Stomach smooth muscle (tissue), 2 donors: ENCODE measurements at regions not wholly inside any gene's neighbourhood (a gene's known extent, or its start where the extent isn't known, plus 50 kb on each side); places are given as distances from the start of the nearest gene placed in this dataset.

Experiments
- H3K27ac ChIP-seq: one replicate; pipeline ENCODE4 v1.7.0; 2013; ENCODE audit warnings: mild to moderate bottlenecking, low read length, inconsistent platforms
- H3K27me3 ChIP-seq, 2 donors: one replicate each; pipeline ENCODE4 v1.7.0; 2013; ENCODE audit warnings: low read length in 2 of 2; ENCODE audit not compliant: insufficient read depth in 2 of 2, control insufficient read depth in 1 of 2
- H3K36me3 ChIP-seq, 2 donors: one replicate each; pipeline ENCODE4 v1.7.0; 2013; ENCODE audit warnings: low read length in 2 of 2; ENCODE audit not compliant: control insufficient read depth in 2 of 2, insufficient read depth in 2 of 2
- H3K4me1 ChIP-seq: one replicate; pipeline ENCODE4 v1.7.0; 2013; ENCODE audit warnings: low read length; ENCODE audit not compliant: control insufficient read depth, insufficient read depth
- H3K4me3 ChIP-seq, 2 donors: one replicate each; pipeline ENCODE4 v1.7.0; 2013; ENCODE audit warnings: low read length in 2 of 2
- H3K9ac ChIP-seq, 2 donors: one replicate each; pipeline ENCODE4 v1.7.0; 2013; ENCODE audit warnings: low read length in 2 of 2, mild to moderate bottlenecking in 1 of 2
- H3K9me3 ChIP-seq, 2 donors: one replicate each; pipeline ENCODE4 v1.7.0; 2013; ENCODE audit warnings: low read length in 2 of 2; ENCODE audit not compliant: control insufficient read depth in 2 of 2
- donor health status: healthy.
- donor health status: Pancreatic carcinoma.

DNA sequence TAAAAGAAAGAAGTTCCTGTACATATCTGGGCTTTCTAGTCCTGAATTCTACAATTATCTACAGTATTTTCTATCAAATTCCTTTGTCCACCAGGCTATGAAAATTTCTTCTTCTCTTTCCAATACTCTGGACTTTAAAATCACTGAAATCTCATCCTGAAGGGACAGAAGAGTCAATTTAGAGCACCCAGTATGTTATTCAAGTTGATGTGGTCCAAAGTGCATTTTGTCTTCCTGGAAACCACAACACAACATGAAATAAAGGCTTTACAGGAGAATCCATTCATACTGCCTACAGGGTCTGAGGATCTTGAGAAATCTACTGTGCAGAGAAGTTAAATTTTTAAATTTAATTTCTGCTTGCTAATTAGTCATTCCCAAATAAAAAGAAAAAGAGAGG, 94.9 kb upstream of the ADGRF1 start:
- Histone ChIP-seq H3K9ac (no peak overlapping the region), H3K36me3 (no peaks in the 10 kb centered on the region), H3K27ac (no peak overlapping the region), H3K4me1 (peaks cover 19% of the 10 kb centered on the region), H3K4me3 (no peak overlapping the region), H3K27me3 (no peaks in the 10 kb centered on the region), H3K9me3 (no peaks in the 10 kb centered on the region)

DNA sequence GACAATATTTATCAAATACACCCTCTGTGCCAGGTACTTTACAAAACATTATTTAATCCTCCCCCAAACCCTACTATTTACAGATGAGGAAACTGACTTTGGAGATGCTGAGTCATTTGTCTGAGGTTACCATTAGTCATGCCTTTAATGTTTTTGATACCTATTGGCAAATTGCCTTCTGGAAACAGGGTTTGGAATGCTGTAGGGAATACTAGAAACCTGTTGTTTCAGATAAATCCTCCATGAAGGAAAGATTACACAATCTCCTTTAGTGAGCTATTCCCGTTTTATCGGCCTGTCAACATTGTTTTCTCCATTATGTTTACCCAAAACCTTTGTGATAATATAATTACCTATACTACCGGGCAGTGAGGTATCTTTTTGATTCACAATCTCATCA, 93.6 kb upstream of the ADGRF1 start:
- Histone ChIP-seq H3K4me1 (peaks cover 20% of the 10 kb centered on the region), H3K9me3 (no peaks in the 10 kb centered on the region), H3K27ac (no peak overlapping the region), H3K9ac (no peak overlapping the region), H3K27me3 (no peaks in the 10 kb centered on the region), H3K4me3 (no peak overlapping the region), H3K36me3 (no peaks in the 10 kb centered on the region)

DNA sequence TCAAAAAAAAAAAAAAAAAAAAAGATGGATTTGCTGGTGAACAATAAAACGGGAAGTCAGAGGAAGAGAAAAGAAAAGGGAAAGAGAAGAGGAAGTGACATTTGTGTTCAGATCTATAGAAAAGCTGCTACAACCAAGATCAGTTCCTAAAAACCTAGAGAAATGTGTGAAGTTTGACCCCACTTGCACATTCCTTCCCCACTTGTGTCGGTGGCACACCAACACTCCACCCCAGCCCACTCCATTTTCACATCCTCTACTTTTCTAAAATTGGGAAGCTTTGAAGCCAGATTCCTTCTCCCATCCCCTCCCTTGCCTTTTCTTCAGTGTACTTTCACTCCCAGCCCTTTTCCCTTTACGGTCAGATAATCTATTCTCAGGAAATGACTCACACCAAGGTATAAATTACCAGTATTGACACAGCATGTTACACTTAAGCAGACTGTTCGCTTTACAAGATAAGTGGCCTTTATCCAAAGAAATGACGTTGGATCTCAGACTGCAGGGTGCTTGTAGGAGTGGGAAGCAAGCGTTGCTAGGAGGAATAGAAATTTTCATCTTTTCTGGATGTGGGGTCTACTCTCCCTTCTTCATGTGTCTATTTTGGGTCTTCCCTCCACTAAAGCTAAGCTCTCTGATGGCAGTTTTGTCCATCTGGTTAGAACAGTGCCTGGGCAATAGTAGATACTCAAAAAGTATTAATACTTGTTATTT, 92.5 kb upstream of the ADGRF1 start:
- H3K4me1 ChIP-seq: peaks cover 29% of the 10 kb centered on the region
- no peak overlapping the region for H3K27ac ChIP-seq
- H3K4me3 ChIP-seq: no peak overlapping the region
- H3K9ac ChIP-seq: no peak overlapping the region
- no peaks in the 10 kb centered on the region for H3K36me3 ChIP-seq
- H3K9me3 ChIP-seq: no peaks in the 10 kb centered on the region
- H3K27me3 ChIP-seq: no peaks in the 10 kb centered on the region

DNA sequence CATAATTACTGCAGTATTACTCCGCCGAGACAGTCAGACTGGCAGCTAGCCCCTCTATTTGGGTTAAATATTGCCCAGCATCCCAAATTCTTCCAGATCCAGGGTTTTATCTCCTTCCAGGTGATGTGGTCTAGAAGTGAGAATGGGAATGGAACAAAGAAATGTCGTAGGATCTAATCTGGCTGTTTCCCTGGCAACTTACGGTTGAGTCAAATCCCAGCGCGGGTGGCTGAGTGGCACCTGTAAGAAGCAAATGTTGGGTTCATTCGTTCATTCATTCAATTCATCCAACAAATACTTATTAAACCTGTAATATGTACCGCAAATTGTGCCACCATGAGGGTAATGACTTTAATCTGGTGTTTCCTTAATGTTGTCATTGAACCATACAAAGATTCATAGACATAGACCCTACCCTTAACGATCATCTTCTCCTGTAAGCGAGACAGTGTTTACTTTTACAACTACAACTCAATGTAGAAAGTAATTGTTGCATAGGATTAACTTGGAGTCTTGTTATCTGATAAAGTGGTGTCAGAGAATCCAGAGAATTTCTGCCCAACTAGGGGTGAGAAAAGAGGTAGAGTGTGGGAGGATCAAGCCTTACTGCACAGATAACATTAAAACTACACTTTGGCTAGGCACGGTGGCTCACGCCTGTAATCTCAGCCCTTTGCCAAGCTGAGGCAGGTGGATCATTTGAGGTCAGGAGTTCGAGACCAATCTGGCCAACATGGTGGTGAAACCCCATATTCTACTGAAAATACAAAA, 91.3 kb upstream of the ADGRF1 start:
- Histone ChIP-seq H3K36me3 (no peaks in the 10 kb centered on the region), H3K9ac (no peak overlapping the region), H3K27ac (peak overlapping the region; percentile 7), H3K4me1 (peaks cover 31% of the 10 kb centered on the region), H3K27me3 (no peaks in the 10 kb centered on the region), H3K4me3 (no peak overlapping the region), H3K9me3 (no peaks in the 10 kb centered on the region)

DNA sequence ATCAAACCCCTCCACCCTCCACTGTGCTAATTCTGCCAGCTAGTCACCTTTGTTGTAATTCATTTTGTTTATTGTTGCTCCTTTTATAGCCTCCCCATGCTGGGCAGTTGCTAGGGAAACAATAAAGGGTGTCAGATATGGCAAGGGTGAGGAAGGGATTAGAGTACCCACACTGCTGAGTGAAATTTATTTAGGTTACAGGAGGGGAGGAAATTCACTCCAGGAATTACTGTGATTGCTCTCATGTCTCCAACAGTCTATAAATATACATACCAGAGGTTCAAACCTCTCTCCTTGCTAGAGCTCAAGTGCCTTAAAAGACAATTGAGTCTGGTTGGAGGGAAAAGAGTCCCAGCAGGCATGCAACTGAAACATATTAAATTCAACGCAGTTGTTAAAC, 90.6 kb upstream of the ADGRF1 start:
- no peaks in the 10 kb centered on the region for H3K36me3 ChIP-seq
- no peak overlapping the region for H3K4me3 ChIP-seq
- H3K27ac ChIP-seq: peak overlapping the region; percentile 7
- H3K4me1 ChIP-seq: peaks cover 31% of the 10 kb centered on the region
- H3K27me3 ChIP-seq: no peaks in the 10 kb centered on the region
- H3K9me3 ChIP-seq: no peaks in the 10 kb centered on the region
- no peak overlapping the region for H3K9ac ChIP-seq

DNA sequence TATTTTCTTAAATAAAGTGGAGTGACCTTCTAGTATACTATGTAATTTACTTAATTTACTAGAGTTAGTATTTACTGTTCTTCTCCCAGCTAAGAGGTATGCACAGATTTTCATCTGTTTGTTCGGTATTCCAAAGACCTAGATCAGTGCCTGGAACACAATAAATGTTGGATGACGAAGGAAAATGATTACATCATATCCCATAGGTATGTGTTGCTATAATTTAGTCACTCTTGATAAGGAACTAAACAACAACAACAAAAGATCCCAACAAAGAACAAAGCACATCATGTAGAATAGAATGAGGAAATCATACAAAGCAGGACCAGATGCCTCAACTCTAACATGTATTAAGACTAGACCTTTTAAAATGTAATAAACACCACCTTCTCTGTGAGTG, 89.6 kb upstream of the ADGRF1 start:
- H3K27ac ChIP-seq: no peak overlapping the region

DNA sequence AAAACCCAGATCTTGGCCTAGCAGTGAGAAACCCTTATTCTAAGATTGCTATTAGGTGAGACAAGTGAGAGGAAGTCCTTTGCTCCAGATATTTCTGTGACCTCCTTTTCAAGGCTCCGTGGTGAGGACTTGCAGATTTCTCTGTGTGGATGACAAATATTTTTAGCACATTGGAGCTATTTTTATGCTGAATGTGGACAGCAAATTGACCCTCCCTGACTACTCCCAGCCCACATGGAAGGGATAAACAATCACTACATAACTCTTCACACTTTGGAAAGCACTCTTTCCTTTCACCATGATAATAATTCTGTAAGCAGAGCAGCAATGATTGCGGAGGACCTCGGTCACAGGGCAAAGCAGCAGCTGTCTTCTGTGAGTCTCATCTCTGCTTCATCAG, 88.0 kb upstream of the ADGRF1 start:
- Histone ChIP-seq H3K27me3 (no peaks in the 10 kb centered on the region), H3K36me3 (no peaks in the 10 kb centered on the region), H3K27ac (peak overlapping the region; percentile 62), H3K4me1 (peaks cover 36% of the 10 kb centered on the region), H3K9me3 (no peaks in the 10 kb centered on the region), H3K4me3 (no peak overlapping the region), H3K9ac (no peak overlapping the region)

More for the DNA sequence above, 89.6 kb upstream of the ADGRF1 start:
- Histone ChIP-seq H3K9ac (no peak overlapping the region), H3K36me3 (no peaks in the 10 kb centered on the region), H3K27me3 (no peaks in the 10 kb centered on the region), H3K9me3 (no peaks in the 10 kb centered on the region), H3K4me1 (peaks cover 33% of the 10 kb centered on the region), H3K4me3 (no peak overlapping the region)

DNA sequence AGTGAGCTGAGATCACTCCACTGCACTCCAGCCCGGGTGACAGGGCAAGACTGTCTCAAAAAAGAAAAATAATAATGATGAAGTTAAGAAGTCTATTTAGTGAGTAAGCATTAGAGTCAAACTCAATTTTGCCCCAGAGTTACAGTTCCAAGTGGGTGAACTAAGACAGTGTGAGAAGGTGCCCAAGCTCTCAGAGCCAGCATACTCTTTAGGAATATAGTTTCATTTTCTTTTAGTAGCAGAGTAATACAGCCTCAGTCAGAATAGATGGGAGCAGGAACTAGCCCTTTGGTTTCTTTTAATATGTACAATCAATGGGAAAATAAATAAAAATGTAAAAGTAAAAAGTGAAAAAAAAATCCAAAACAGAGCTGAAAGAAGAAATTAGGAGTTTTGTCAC, 87.0 kb upstream of the ADGRF1 start:
- H3K27ac ChIP-seq: no peak overlapping the region
- H3K4me1 ChIP-seq: peaks cover 30% of the 10 kb centered on the region
- H3K9me3 ChIP-seq: no peaks in the 10 kb centered on the region
- no peaks in the 10 kb centered on the region for H3K27me3 ChIP-seq
- no peak overlapping the region for H3K4me3 ChIP-seq
- H3K9ac ChIP-seq: no peak overlapping the region
- no peaks in the 10 kb centered on the region for H3K36me3 ChIP-seq

DNA sequence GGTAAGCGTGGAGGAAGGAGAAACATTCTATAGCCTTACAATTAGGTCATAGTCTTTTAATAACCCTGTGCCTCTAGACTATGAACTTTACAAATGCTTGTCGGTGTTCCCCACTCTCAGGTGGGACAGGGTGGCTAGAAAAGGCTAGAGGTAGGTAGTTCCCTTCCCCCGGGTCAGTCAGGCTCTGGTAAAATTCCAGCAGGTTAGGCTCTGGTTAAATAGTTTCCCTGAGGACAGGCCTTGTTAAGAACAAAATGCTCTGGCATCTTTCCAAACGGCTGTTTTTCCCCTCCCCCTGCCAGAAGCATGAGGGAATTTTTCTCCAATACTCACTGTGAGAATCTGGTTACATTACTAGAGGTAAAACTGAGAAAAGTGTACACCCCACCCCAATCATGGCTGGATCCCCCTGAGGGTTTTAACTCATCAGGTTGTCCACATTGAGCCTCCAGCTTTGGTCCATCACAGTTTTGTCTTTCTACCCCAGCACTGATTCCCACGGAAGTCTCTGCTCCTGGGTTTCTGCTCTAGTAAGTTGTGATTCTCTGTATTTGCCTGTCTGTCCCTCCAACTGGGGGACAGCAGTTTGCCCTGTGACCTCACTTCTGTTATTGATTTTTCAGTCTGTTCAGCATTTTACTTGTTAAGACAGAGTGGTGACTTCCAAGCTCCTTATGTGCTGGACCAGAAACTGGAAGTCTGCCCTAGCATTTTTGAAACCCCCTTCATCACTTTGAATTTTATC, 84.7 kb upstream of the ADGRF1 start:
- Histone ChIP-seq H3K9ac (no peak overlapping the region), H3K36me3 (no peaks in the 10 kb centered on the region), H3K4me3 (no peak overlapping the region), H3K9me3 (no peaks in the 10 kb centered on the region), H3K27me3 (no peaks in the 10 kb centered on the region), H3K4me1 (peaks cover 17% of the 10 kb centered on the region), H3K27ac (no peak overlapping the region)

DNA sequence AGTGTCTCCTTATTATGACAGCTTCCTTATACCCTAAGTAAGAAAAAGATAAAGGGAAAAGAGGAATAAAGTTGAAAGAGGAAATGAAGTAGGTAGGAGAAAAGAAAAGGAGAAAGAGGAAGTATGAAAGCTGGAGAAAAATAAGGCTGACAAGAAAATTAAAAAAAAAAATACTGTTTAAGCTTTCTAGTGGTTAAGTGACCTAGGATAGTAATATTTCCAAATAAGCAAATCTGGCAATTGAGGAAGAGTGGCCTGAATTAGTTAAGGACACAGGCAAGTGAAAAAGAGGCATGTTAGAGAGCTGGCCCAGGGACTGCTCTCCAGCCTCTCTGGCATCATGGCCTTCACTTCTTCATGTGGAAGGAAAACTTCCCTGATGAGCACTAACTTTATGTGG, 76.5 kb upstream of the ADGRF1 start:
- Histone ChIP-seq H3K4me1 (no peaks in the 10 kb centered on the region), H3K9ac (no peak overlapping the region), H3K4me3 (no peak overlapping the region), H3K27me3 (no peaks in the 10 kb centered on the region), H3K9me3 (no peaks in the 10 kb centered on the region), H3K27ac (no peak overlapping the region), H3K36me3 (no peaks in the 10 kb centered on the region)
